HEK293T (cell line): ENCODE measurements at regions not wholly inside any gene's neighbourhood (a gene's known extent, or its start where the extent isn't known, plus 50 kb on each side); places are given as distances from the start of the nearest gene placed in this dataset.

Experiments
- BHLHE40 ChIP-seq: fragments of 450-650 bp; IDR thresholded peaks from 2 replicates; pipeline ENCODE4 v1.6.1; 2016; ENCODE audit warnings: mild to moderate bottlenecking, moderate library complexity, borderline replicate concordance
- ELF4 ChIP-seq: fragments of 450-650 bp; IDR thresholded peaks from 2 replicates; pipeline ENCODE4 v1.6.1; 2017; ENCODE audit warnings: antibody characterized with exemption
- FOXA1 ChIP-seq: fragments of 450-650 bp; IDR thresholded peaks from 2 replicates; pipeline ENCODE4 v1.6.1; 2016; ENCODE audit warnings: mild to moderate bottlenecking
- FOXK2 ChIP-seq: fragments of 450-650 bp; IDR thresholded peaks from 2 replicates; pipeline ENCODE4 v1.6.1; 2016; ENCODE audit warnings: mild to moderate bottlenecking
- FOXM1 ChIP-seq: fragments of 450-650 bp; IDR thresholded peaks from 2 replicates; pipeline ENCODE4 v1.6.1; 2017; ENCODE audit warnings: mild to moderate bottlenecking, borderline replicate concordance
- PKNOX1 ChIP-seq: fragments of 450-650 bp; IDR thresholded peaks from 2 replicates; pipeline ENCODE4 v1.6.1; 2016
- SP1 ChIP-seq: fragments of 450-650 bp; IDR thresholded peaks from 2 replicates; pipeline ENCODE4 v1.6.1; 2017
- SUZ12 ChIP-seq: fragments of 450-650 bp; IDR thresholded peaks from 2 replicates; pipeline ENCODE4 v1.6.1; 2016; ENCODE audit warnings: mild to moderate bottlenecking
- ZNF384 ChIP-seq: fragments of 450-650 bp; IDR thresholded peaks from 2 replicates; pipeline ENCODE4 v1.6.1; 2016

- TF ChIP-seq BHLHE40: no peak
- no peak for TF ChIP-seq FOXA1
- TF ChIP-seq FOXM1: no peak
- no peak for TF ChIP-seq SUZ12
- no peak for TF ChIP-seq ZNF384
- TF ChIP-seq PKNOX1: no peak
- no peak for TF ChIP-seq FOXK2
- no peak for TF ChIP-seq ELF4
- TF ChIP-seq SP1: no peak
Observed at GRCh38 chr10:76679030-76679429, 958.6 kb downstream of the KCNMA1 start.
